Effector memory CD4-positive, alpha-beta T cell (primary cell): ENCODE measurements at regions not wholly inside any gene's neighbourhood (a gene's known extent, or its start where the extent isn't known, plus 50 kb on each side); places are given as distances from the start of the nearest gene placed in this dataset.

Experiments used
- DNase-seq, 3 donors: peaks; one replicate each; pipeline ENCODE4 v3.0.0-alpha.2; 2020
- H3K27ac ChIP-seq: 2 replicates; pipeline ENCODE4 v1.7.0; 2013; ENCODE audit warnings: mild to moderate bottlenecking, low read length, moderate library complexity; ENCODE audit not compliant: insufficient read depth, poor library complexity, severe bottlenecking
- H3K27me3 ChIP-seq: replicated peaks from 2 replicates; pipeline ENCODE4 v1.7.0; 2013; ENCODE audit warnings: mild to moderate bottlenecking, low read length; ENCODE audit not compliant: insufficient read depth, control insufficient read depth, poor library complexity, severe bottlenecking
- H3K36me3 ChIP-seq: 2 replicates; pipeline ENCODE4 v1.7.0; 2013; ENCODE audit warnings: mild to moderate bottlenecking, low read length, moderate library complexity; ENCODE audit not compliant: control insufficient read depth, insufficient read depth
- H3K4me1 ChIP-seq: 2 replicates; pipeline ENCODE4 v1.7.0; 2013; ENCODE audit warnings: low read length, mild to moderate bottlenecking; ENCODE audit not compliant: control insufficient read depth, insufficient read depth, poor library complexity, severe bottlenecking
- H3K4me3 ChIP-seq: 2 replicates; pipeline ENCODE4 v1.7.0; 2013; ENCODE audit warnings: low read length, low read depth, mild to moderate bottlenecking; ENCODE audit not compliant: insufficient read depth, poor library complexity, severe bottlenecking
- H3K9me3 ChIP-seq: 2 replicates; pipeline ENCODE4 v1.7.0; 2013; ENCODE audit warnings: mild to moderate bottlenecking, low read length, moderate library complexity; ENCODE audit not compliant: control insufficient read depth

DNA sequence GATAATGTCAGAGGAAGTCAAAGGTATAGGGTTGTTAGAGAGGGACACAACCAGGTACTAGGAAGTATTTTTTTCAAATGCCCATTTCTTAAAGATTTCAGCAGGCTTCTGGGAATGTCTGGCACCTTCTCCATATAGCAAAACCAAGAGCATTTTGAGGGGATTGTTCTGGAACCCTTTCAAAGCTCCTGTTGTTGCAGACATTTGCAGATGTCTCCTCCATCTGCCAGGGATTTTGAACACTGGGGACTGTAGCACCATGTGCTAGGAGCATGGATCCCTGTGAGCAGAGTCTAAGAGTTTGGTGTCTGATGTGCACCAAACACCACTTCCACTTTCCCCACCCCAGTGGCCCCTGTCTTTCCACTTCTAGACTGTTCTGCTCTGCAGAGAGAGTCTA, 206.0 kb upstream of the KBTBD8 start:
- no peaks in the 10 kb centered on the region for H3K27me3 ChIP-seq
- H3K4me3 ChIP-seq: no peak overlapping the region
- H3K9me3 ChIP-seq: no peaks in the 10 kb centered on the region
- H3K4me1 ChIP-seq: no peaks in the 10 kb centered on the region
- no peak for DNase-seq
- no peaks in the 10 kb centered on the region for H3K36me3 ChIP-seq
- no peak overlapping the region for H3K27ac ChIP-seq

DNA sequence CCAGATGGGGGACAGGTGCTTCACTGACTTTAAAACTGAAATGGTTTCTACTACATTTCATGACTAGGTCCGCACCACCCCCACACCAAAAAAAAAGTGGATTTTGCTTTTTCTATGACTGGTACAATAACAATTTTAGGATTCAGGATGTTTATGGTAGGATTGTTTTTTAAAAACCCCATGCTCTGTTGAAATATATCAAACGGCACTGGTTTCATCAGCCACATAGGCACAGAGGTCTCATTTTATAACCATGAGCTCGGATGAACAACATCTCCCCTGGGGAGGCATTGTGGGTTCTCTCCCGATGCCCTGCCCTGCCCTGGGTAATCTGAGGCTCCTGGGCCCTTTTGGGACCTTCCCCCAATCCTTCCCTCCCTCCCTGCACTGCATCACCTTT, 202.7 kb upstream of the KBTBD8 start:
- Histone ChIP-seq H3K9me3 (no peaks in the 10 kb centered on the region), H3K27me3 (no peaks in the 10 kb centered on the region), H3K4me3 (no peak overlapping the region), H3K27ac (no peak overlapping the region), H3K4me1 (no peaks in the 10 kb centered on the region), H3K36me3 (no peaks in the 10 kb centered on the region)
- no peak for DNase-seq

DNA sequence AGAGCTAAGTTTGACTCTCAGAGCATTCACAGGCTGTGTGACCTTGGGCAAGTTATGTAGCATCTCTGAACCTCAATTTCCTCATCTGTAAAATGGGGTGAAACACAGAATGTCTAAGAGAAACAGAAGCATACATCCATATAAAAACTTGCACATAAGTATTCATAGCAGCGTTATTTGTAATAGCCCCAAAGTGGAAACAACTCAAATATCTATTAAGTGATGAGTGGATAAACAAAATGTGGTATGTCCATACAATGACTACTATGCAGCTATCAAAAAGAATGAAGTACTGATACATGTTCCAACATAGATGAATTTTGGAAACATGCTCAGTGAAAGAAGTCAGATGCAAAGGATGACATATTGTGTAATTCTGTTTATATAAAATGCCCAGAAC, 201.8 kb upstream of the KBTBD8 start:
- no peaks in the 10 kb centered on the region for H3K36me3 ChIP-seq
- H3K27ac ChIP-seq: no peak overlapping the region
- no peaks in the 10 kb centered on the region for H3K4me1 ChIP-seq
- no peaks in the 10 kb centered on the region for H3K9me3 ChIP-seq
- DNase-seq: no peak
- no peak overlapping the region for H3K4me3 ChIP-seq
- H3K27me3 ChIP-seq: no peaks in the 10 kb centered on the region

- H3K4me1 ChIP-seq: no peaks in the 10 kb centered on the region
- no peak overlapping the region for H3K4me3 ChIP-seq
- no peak for DNase-seq
Measured at GRCh38 chr3:66797889-66798560, 200.1 kb upstream of the KBTBD8 start.

DNA sequence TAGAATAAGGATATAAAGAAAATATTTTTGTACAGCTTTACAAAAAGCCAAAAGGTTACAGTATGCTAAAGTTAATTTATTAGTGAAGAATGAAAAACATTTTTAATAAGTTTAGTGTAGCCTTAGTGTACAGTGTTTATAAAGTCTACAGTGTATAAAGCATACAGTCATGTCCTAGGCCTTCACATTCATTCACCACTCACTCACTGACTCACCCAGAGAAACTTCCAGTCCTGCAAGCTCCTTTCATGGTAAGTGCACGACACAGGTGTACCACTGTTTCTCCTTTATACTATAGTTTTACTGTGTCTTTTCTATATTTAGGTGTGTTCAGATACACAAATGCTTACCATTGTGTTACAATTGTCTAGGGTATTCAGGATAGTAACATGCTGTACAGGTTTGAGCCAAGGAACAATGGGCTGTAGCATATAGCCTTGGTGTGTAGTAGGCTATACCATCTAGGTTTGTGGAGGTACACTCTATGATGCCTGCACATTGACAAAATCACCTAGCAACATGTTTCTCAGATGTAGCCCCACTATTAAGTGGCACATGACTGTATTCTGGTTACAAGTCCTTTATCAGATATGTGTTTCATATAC, 197.1 kb upstream of the KBTBD8 start:
- H3K4me3 ChIP-seq: no peak overlapping the region
- H3K36me3 ChIP-seq: no peaks in the 10 kb centered on the region
- H3K27ac ChIP-seq: no peak overlapping the region
- H3K4me1 ChIP-seq: no peaks in the 10 kb centered on the region
- no peaks in the 10 kb centered on the region for H3K27me3 ChIP-seq
- no peaks in the 10 kb centered on the region for H3K9me3 ChIP-seq
- DNase-seq: no peak

More at GRCh38 chr3:66797889-66798560, 200.1 kb upstream of the KBTBD8 start:
- H3K27ac ChIP-seq: no peak overlapping the region
- no peaks in the 10 kb centered on the region for H3K27me3 ChIP-seq
- no peaks in the 10 kb centered on the region for H3K36me3 ChIP-seq
- H3K9me3 ChIP-seq: no peaks in the 10 kb centered on the region

DNA sequence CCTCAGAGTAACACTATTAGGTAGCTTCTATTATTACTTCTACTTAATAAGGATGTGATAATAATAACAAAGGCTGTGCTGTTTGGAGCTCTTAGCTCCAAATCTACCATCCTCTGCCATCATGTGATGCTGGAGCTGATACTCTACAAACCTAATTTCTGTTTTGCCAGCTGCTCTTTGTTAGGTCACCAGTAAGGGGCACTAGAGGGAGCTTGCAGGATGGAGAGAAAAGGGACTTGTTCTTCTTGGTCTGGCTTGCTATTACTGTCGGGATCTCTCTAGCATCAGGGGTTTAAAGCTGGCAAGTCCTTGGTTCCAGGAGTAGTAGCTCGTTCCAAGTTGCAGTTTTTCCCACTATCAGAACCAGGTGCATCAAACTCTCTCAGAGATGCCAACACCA, 194.9 kb upstream of the KBTBD8 start:
- H3K27me3 ChIP-seq: no peaks in the 10 kb centered on the region
- no peak for DNase-seq
- no peaks in the 10 kb centered on the region for H3K9me3 ChIP-seq
- H3K4me1 ChIP-seq: no peaks in the 10 kb centered on the region
- no peaks in the 10 kb centered on the region for H3K36me3 ChIP-seq
- H3K4me3 ChIP-seq: no peak overlapping the region
- H3K27ac ChIP-seq: no peak overlapping the region

DNA sequence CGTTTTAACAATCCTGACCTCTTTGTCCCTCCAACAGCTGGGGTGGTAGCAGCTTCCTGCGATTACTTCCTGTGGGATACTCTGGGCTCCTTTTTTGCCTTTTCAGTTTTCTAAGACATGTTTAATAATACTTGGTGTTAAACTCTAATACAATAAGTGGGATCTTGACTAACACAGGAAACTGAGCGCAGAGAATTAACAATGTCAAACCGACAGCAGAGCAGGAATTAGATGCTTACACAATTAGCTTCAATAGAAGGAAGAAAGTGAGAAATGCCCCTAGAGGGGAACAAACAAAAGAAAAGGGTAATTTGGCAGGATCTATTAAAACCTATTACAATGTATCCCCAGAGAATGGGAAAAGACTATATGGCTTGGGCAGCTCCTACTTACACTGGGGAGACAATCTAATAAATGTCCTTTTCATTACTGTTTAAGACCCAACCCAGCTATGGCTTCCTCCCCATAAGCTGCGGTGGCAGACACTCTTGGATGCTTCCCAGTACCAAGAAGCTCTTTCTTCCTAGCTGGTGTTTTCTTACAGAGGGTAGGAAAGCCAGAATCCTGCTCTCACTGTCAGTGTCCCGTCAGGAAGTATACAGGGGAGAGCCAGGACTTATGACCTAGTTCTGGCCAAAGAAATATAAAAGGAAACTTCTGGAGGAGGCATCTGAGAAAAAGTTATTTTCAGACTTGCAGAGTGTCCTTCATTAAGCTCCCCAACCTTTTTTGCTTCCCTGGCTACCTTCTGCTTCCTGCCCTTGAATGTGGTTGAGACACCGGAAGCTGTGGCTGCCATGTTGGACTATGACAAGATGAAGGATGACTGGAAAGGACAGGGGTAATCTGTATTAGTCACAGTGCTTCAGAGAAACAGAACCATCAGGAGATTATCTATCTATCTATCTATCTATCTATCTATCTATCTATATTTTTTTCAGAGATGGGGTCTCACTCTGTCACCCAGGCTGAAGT, 194.1 kb upstream of the KBTBD8 start:
- no peak for DNase-seq
- Histone ChIP-seq H3K27me3 (no peaks in the 10 kb centered on the region), H3K36me3 (no peaks in the 10 kb centered on the region), H3K27ac (no peak overlapping the region), H3K4me1 (no peaks in the 10 kb centered on the region), H3K4me3 (no peak overlapping the region), H3K9me3 (no peaks in the 10 kb centered on the region)

- no peak for DNase-seq
- no peaks in the 10 kb centered on the region for H3K4me1 ChIP-seq
Measured at GRCh38 chr3:66808891-66809594, 189.1 kb upstream of the KBTBD8 start.

GRCh38 chr3:66809595-66809958, 188.5 kb upstream of the KBTBD8 start:
- no peak overlapping the region for H3K4me3 ChIP-seq
- no peaks in the 10 kb centered on the region for H3K27me3 ChIP-seq
- no peaks in the 10 kb centered on the region for H3K9me3 ChIP-seq
- DNase-seq: no peak
- H3K36me3 ChIP-seq: no peaks in the 10 kb centered on the region
- no peak overlapping the region for H3K27ac ChIP-seq
- no peaks in the 10 kb centered on the region for H3K4me1 ChIP-seq

More at GRCh38 chr3:66808891-66809594, 189.1 kb upstream of the KBTBD8 start:
- Histone ChIP-seq H3K9me3 (no peaks in the 10 kb centered on the region), H3K27ac (no peak overlapping the region), H3K27me3 (no peaks in the 10 kb centered on the region), H3K36me3 (no peaks in the 10 kb centered on the region), H3K4me3 (no peak overlapping the region)
